CD4-positive, alpha-beta T cell treated with Interleukin-4 for 1 hour (primary cell): ENCODE measurements at regions not wholly inside any gene's neighbourhood (a gene's known extent, or its start where the extent isn't known, plus 50 kb on each side); places are given as distances from the start of the nearest gene placed in this dataset.

ENCODE experiments used
- DNase-seq, 2 donors: peaks; one replicate each; pipeline ENCODE4 v3.0.0-alpha.2; 2020 to 2022

DNA sequence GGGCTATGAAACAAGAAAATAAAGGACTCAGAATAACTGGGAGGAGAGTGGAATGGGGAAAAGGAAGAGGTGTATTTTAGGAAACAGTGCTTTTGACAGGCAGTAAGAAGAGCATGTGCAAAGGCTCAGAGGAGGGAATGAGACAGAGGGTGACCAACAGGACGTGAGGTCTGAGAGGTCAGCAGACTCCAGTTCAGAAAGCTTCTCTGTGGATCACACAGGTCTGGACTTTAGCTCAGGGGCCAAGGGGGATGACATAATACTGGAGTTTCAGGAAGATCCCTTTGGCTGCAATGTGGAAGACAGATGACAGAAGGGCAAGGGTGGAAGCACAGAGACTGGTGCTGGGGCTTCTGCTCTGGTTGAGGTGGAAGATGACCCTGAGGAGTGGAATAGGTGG is 489.9 kb upstream of the CDH5 start:
- DNase-seq, result no peak

- no peak for DNase-seq
Measured at GRCh38 chr16:65876056-65876408, 490.5 kb upstream of the CDH5 start.

- DNase-seq, result no peak
Measured at GRCh38 chr16:65875381-65876055, 491.0 kb upstream of the CDH5 start.

GRCh38 chr16:65869261-65869660 is 497.2 kb upstream of the CDH5 start:
- DNase-seq, result no peak

DNA sequence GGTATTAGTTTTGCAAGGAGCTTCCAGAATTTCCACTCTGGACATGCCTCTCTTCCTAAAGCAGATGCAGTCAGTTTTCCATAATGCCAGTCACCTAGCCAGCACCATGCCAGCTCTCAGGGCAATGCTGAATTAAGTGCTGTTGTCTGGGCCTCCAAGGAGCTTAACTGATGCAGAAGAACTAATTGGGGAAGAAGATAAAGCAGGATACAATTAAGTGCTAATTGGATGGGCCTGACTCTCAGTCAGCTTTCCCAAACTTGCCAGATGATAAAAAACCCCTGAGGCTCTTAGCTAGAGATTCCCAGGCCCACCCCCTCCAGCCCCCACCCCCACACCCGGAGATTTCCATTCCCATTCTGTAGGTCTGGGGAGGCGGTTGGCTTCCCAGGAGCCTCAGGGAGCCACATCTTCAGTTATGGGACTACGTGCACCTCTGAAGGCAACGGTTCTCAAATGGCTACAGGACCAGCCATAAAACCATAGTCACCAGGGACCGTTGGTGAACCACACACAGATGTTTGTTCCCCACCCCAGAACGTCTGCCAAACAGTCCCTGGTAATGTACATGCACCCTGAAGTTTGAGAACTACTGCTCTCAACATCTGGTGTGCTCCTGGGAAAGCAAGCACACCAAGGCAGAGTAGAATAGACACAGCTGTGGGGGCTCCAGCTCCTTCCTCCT is 499.1 kb upstream of the CDH5 start:
- DNase-seq, result no peak

- DNase-seq, result no peak
Measured at GRCh38 chr16:65863236-65863635, 503.3 kb upstream of the CDH5 start.

- no peak for DNase-seq
Measured at GRCh38 chr16:65861131-65861731, 505.3 kb upstream of the CDH5 start.

- no peak for DNase-seq
Measured at GRCh38 chr16:65855171-65856145, 511.0 kb upstream of the CDH5 start.

DNA sequence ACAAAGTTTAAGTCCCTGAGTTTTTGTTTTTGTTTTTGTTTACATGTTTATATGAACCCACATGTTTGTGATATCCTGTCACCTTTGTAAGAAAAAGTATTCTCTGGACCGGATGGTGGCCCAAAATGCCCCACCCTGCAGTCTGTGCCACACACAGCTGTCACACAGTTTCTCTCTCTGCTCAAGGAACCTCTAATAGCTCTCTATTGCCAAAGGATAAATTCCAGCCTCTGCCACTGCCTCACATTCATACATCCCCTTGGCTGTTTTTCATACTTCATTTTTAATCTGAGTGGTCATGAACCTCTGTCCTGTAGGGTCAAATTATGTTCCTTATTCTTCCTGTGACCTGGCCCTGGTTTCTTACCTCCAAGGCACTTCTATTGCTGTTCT is 520.3 kb upstream of the CDH5 start:
- no peak for DNase-seq

DNA sequence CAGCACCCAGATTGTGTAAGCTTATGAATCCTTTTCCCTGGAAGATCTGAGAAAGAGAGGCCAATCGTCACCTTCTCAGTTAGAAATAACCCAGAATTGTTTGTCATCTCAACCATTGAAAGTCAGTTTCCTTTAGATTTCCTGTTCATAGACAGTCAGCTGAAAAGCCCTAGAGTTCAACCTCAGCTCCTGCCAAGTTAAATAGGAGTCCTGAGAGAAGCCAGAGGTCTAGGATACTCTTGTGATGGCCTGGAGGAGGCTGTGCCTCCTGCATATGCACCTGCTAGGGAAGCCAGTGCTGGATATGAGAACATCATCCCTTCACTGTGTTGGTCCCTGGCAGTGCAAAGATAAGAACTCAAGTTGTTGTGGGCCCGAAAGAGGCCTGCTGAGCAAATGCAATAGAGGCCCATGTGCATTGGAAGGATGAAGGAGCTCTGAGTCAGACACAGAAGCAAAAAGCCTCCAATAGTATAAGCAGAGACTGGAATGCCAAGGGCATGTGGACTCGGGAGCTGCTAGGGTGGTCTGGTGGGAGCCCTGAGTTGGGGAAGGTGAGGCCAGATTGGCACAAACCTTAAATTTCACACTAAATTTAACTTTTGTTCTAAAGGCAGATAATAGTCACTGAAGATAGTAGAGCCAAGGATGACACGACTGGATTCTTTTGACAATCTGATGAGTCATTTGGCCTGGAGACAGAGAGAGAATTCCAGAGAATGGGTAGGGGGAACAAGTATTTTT is 520.9 kb upstream of the CDH5 start:
- DNase-seq, result no peak

DNA sequence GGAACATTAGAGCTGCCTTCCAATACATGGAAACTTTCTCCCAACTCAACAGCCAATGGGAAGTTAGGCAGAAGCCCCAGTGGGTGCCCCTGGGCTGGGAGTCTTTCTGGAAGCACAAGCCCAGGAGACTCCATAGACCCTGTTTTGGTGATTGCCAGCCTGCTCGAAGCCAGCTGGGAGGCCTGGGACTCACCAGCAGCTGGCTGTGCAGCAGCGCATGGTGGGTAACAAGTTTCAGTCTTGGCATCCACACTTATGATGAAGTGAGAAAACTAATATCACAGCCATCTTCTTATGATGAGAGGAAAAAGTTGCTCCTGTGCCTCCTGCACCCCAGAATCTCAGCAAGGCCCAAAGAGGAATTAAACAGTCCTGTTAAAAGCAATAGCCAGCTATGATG is 522.5 kb upstream of the CDH5 start:
- DNase-seq, result no peak

DNA sequence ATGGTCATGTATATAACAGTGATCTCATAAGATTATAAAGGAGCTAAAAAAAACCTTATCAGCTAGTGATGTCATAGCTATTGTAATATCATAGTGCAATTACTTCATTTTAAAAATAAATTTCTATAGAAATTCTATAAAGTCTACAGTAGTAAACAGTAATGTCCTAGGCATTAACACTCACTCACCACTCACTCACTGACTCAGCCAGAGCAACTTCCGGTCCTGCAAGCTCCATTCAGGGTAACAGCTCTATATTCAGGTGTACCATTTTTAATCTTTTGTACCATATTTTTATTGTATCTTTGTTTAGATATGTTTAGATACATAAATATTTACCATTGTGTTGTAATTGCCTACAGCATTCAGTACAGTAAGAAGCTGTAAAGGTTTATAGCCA is 524.4 kb upstream of the CDH5 start:
- no peak for DNase-seq

- no peak for DNase-seq
Measured at GRCh38 chr16:65838001-65838400, 528.5 kb upstream of the CDH5 start.

DNA sequence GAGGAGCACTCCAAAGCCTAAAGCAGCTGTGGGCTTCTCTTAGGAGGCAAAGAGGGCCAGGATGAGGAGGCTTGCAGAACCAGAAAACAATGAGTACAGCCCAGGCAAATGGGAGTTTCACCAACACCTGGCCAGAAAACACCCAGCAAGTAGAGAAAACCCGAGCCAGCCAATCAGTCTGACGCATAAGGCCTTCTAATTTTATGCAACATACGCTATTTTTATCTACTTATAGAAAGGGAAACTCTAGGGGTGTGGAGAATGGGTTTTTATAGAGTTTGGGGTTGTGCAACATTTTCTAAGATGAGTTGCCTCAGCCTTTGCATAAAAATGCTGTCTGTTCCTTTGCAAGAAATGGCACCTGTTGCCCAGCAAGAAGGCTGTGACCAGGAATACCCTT is 529.0 kb upstream of the CDH5 start:
- DNase-seq, result no peak

DNA sequence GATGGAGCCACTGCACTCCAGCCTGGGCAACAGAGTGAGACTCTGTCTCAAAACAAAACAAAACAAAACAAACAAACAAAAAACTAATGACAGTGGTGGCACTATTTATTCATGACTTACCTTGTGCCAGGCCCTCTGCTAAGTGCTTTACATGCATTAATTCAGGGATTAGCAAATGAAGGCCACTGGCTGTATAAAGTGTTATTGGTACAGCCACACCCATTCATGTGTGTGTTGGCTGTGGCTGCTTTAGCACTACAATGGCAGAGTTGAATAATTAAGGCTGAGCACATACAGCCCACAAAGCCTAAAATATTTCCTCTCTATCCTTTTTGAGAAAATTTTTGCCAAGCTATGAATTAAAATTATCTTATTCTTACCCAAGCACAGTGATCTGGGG is 531.8 kb upstream of the CDH5 start:
- DNase-seq, result no peak

DNA sequence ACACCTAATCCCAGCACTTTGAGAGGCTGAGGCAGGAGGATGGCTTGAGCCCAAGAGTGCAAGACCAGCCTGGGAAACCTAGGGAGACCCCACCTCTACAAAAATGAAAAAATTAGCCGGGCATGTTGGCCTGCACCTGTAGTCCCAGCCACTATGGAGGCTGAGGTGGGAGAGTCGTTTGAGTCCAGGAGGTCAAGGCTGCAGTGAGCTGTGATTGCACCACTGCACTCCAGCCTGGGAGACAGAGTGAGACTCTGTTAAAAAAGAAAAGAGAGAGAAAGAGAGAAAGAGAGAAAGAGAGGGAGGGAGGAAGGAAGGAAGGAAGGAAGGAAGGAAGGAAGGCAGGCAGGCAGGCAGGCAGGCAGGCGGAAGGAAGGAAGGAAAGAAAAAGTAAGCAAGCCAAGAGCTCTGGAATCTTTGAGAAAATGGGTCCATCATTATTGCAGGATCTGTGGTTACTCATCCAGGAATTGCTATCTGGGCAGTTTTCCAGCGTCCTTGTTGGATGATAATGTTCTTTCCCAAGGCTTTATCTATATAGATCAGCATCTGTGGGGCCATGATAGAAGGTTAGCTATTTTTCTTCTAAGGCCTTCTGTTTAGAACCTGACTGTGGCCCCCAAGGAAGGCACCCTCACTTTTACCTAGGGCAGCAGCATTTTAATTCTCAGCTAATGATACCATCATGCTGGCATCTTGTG is 533.2 kb upstream of the CDH5 start:
- no peak for DNase-seq

GRCh38 chr16:65832679-65833078 is 533.8 kb upstream of the CDH5 start:
- no peak for DNase-seq

- DNase-seq, result no peak
Measured at GRCh38 chr16:65831903-65832666, 534.4 kb upstream of the CDH5 start.

DNA sequence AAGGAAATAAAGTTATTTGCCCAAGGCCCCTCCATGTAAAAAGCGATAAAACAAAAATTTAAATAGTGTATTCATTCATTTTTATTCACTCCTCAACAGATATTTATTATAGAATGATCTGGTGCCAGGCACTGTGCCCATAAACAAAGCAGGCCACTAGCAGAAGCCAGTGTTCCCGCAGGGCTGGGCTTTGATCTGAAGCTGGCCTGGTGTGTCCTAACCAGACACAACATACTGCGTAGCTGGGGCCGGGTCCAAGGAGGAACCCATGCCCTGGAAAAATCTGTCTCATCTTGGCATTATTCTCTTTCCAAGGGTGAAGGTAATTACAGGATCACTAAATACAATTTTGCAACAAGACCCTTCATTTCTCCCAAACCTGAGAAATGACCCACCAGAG is 537.4 kb upstream of the CDH5 start:
- DNase-seq, result no peak

GRCh38 chr16:65828296-65828695 is 538.2 kb upstream of the CDH5 start:
- no peak for DNase-seq

- no peak for DNase-seq
Measured at GRCh38 chr16:65827231-65827630, 539.3 kb upstream of the CDH5 start.
